HL-60 (cell line): ENCODE measurements at regions not wholly inside any gene's neighbourhood (a gene's known extent, or its start where the extent isn't known, plus 50 kb on each side); places are given as distances from the start of the nearest gene placed in this dataset.

Source experiments
- CTCF ChIP-seq: IDR thresholded peaks from one replicate; pipeline ENCODE4 v1.5.1; 2011; ENCODE audit warnings: low read length, control low read depth, inconsistent platforms; ENCODE audit not compliant: insufficient read depth
- GABPA ChIP-seq: IDR thresholded peaks from 2 replicates; pipeline ENCODE4 v1.6.1; 2012; ENCODE audit warnings: low read depth
- POLR2AphosphoS5 ChIP-seq: IDR thresholded peaks from 2 replicates; pipeline ENCODE4 v1.6.1; 2012; ENCODE audit warnings: low read depth
- REST ChIP-seq: IDR thresholded peaks from 2 replicates; pipeline ENCODE4 v1.6.1; 2012; ENCODE audit warnings: low read depth; ENCODE audit not compliant: insufficient replicate concordance

- TF ChIP-seq REST (no peak), CTCF (no peak), GABPA (no peak), POLR2AphosphoS5 (no peak)
Measured at GRCh38 chr3:72336114-72336651, 512.1 kb downstream of the SHQ1 start.
